ENCODE measurements at regions not wholly inside any gene's neighbourhood (a gene's known extent, or its start where the extent isn't known, plus 50 kb on each side); places are given as distances from the start of the nearest gene placed in this dataset.

GRCh38 chr3:22634433-22634832 lies 568.7 kb upstream of the UBE2E2 start (continued):
- TF ChIP-seq ZMAT5 (CRISPR knock-in tag; IDR thresholded peaks at IDR 0.05; ENCODE audit: borderline replicate concordance, low read depth): no peak
- no peak for TF ChIP-seq ZNF781 (CRISPR knock-in tag; IDR thresholded peaks at IDR 0.05; ENCODE audit: borderline replicate concordance, not compliant biosample characterization)
- no peak for TF ChIP-seq ZNF784 (CRISPR knock-in tag; IDR thresholded peaks at IDR 0.05; ENCODE audit: borderline replicate concordance)
- no peak for TF ChIP-seq LRRFIP1 (CRISPR knock-in tag; conservative IDR thresholded peaks at IDR 0.05)

DNA sequence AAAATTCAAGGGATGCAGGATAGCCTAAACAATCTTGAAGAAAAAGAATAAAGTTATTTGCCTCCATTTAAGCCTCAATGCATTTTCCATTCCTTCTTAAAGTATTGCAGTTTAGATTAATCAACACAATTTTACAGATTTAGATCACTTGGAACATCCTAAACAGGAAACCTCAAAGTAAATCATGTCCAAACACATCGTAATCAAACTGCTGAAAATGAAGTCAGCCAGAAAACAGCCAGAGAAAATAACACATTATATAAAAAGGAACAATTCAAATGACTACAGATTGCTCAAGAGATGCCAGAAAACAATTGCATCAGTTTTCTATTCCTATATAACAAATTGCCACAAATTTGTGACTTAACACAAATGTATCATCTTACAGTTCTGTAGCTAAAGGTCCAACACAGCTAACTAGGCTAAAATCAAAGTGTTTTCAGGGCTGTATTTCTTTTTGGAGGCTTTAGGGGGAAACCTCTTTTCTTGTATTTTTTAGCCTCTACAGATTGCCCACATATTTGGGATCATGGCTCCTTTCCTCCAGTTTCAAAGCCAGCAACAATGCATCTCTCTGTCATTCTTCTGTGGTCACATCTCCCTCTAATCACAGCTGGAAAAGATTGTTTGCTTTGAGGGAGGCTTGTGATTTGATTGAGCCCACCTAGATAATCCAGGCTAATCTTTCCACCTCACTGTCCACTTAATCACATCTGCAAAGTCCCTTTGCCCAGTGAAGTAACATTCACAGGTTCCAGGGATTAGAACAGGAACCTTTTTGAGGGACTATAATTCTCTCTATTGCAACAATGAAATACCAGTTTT lies 543.3 kb upstream of the UBE2E2 start:
- CTCF ChIA-PET (ENCODE audit: low intra/inter-chr PET ratio, low total read pairs): no interaction called here
- in situ Hi-C loops (cut with HindIII; ENCODE audit: extremely low pct_ligation_motif_present, low pct_unique_long_range_greater_than_20kb): no loop called here

More for the DNA sequence above, 543.3 kb upstream of the UBE2E2 start:
- TF ChIP-seq YEATS4 (CRISPR knock-in tag; IDR thresholded peaks at IDR 0.05; ENCODE audit: borderline replicate concordance) (no peak), ZNF879 (CRISPR knock-in tag; IDR thresholded peaks at IDR 0.05) (no peak), ZNF251 (CRISPR knock-in tag; IDR thresholded peaks at IDR 0.05) (no peak), KDM2A (CRISPR knock-in tag; IDR thresholded peaks at IDR 0.05; ENCODE audit: borderline replicate concordance, low read depth) (no peak), ZKSCAN5 (CRISPR knock-in tag; IDR thresholded peaks at IDR 0.05) (no peak), ZNF180 (CRISPR knock-in tag; IDR thresholded peaks at IDR 0.05; ENCODE audit: borderline replicate concordance, low read depth) (no peak), ZNF768 (CRISPR knock-in tag; IDR thresholded peaks at IDR 0.05) (no peak), ZBTB42 (CRISPR knock-in tag; IDR thresholded peaks at IDR 0.05) (no peak)
- WGBS (ENCODE audit: low lambda C conversion rate): 0% methylated on average over 1 of the region's 1 CpG
- BruUV-seq (replicated peaks): no TSS peak
- Histone ChIP-seq H3K9me3 (ENCODE audit: low read length) (peaks cover 46% of the 10 kb centered on the region), H3K27ac (ENCODE audit: extremely low read length, insufficient read depth, low read length) (no peak overlapping the region), H2AFZ (ENCODE audit: low read length) (no peak overlapping the region), H3K79me2 (ENCODE audit: insufficient read depth, low read length) (no peaks in the 10 kb centered on the region), H3K4me1 (ENCODE audit: insufficient read depth, low read length) (no peaks in the 10 kb centered on the region), H3K4me3 (replicated peaks in 1 of 3; ENCODE audit: insufficient read depth in 1 of 3, low read depth in 2 of 3, low read length in 3 of 3) (no peak overlapping the region), H4K20me1 (ENCODE audit: insufficient read depth, low read length) (no peaks in the 10 kb centered on the region), H3K4me2 (ENCODE audit: low read depth, low read length) (no peak overlapping the region), H3K27me3 (ENCODE audit: control insufficient read depth in 1 of 2, insufficient read depth in 2 of 2, low read length in 2 of 2) (no peaks in the 10 kb centered on the region), H3K9ac (ENCODE audit: insufficient read depth, low read depth, low read length) (no peak overlapping the region), H3K36me3 (replicated peaks in 1 of 2; ENCODE audit: control insufficient read depth in 1 of 2, insufficient read depth in 2 of 2, low read length in 2 of 2) (no peaks in the 10 kb centered on the region)
- no peak for DNase-seq (ENCODE audit: low spot score)
- ATAC-seq: no peak
- POLR2A ChIA-PET: no interaction called here
- intact Hi-C loops (cut with micrococcal nuclease; ENCODE audit: unreplicated experiment): no loop called here
- FAIRE-seq: no peak

Data from HepG2 (cell line).